ENCODE measurements at regions not wholly inside any gene's neighbourhood (a gene's known extent, or its start where the extent isn't known, plus 50 kb on each side); places are given as distances from the start of the nearest gene placed in this dataset.

- no peak for TF ChIP-seq SUZ12 (IDR thresholded peaks at IDR 0.05; ENCODE audit: extremely low read depth, insufficient read depth, insufficient read length)
- no peak for TF ChIP-seq ZNF274 (IDR thresholded peaks at IDR 0.05; ENCODE audit: low read depth, low read length)
Observed at GRCh38 chr6:170045563-170045960, 245.3 kb downstream of the DLL1 start.

All from NT2/D1 (cell line).